OCI-LY3 (cell line): ENCODE measurements at regions not wholly inside any gene's neighbourhood (a gene's known extent, or its start where the extent isn't known, plus 50 kb on each side); places are given as distances from the start of the nearest gene placed in this dataset.

Source experiments
- H2AFZ ChIP-seq: fragments of 200-600, 300-600 bp; shearing (Covaris generic); 2 replicates; pipeline ENCODE4 v1.6.0; 2014; ENCODE audit warnings: antibody characterized with exemption, low read depth, low read length
- H3K27ac ChIP-seq: fragments of 200-600, 300-600 bp; sonication (generic); 2 replicates; pipeline ENCODE4 v1.5.1; 2014; ENCODE audit warnings: mild to moderate bottlenecking, low read length, moderate library complexity, mixed read lengths
- H3K27me3 ChIP-seq: fragments of 200-600, 300-600 bp; sonication (generic); 2 replicates; pipeline ENCODE4 v1.6.1; 2014; ENCODE audit warnings: low read depth, low read length, mixed read lengths
- H3K36me3 ChIP-seq: fragments of 200-600, 300-600 bp; sonication (generic); replicated peaks from 2 replicates; pipeline ENCODE3; 2014; ENCODE audit warnings: low read depth, low read length, mixed read lengths
- H3K4me1 ChIP-seq: fragments of 300-600, 200-600 bp; sonication (generic); 2 replicates; pipeline ENCODE4 v1.6.1; 2014; ENCODE audit warnings: low read length, mixed read lengths
- H3K4me2 ChIP-seq: fragments of 200-600, 300-600 bp; sonication (generic); 2 replicates; pipeline ENCODE4 v1.6.1; 2014; ENCODE audit warnings: low read length, mixed read lengths
- H3K4me3 ChIP-seq: fragments of 300-600, 200-600 bp; sonication (generic); 2 replicates; pipeline ENCODE4 v1.5.1; 2014; ENCODE audit warnings: antibody characterized with exemption, mild to moderate bottlenecking, low read length, moderate library complexity
- H3K79me2 ChIP-seq: fragments of 300-600, 200-600 bp; shearing (Covaris generic); 2 replicates; pipeline ENCODE4 v1.6.1; 2014; ENCODE audit warnings: mild to moderate bottlenecking, low read length, mixed read lengths
- H3K9ac ChIP-seq: fragments of 300-600, 200-600 bp; shearing (Covaris generic); 2 replicates; pipeline ENCODE4 v1.6.0; 2014; ENCODE audit warnings: mild to moderate bottlenecking, low read length, moderate library complexity
- H3K9me3 ChIP-seq: fragments of 200-600, 300-600 bp; shearing (Covaris generic); 2 replicates; pipeline ENCODE4 v1.6.1; 2014; ENCODE audit warnings: low read length, mixed read lengths; ENCODE audit not compliant: insufficient read depth
- H4K20me1 ChIP-seq: fragments of 200-600, 300-600 bp; sonication (generic); 2 replicates; pipeline ENCODE4 v1.6.1; 2016; ENCODE audit warnings: low read length, mixed read lengths; ENCODE audit not compliant: insufficient read depth
- CTCF ChIP-seq: fragments of 200-600, 300-600 bp; sonication (generic); IDR thresholded peaks from 2 replicates; pipeline ENCODE4 v1.5.1; 2014; ENCODE audit warnings: antibody characterized with exemption, low read length, low read depth
- EZH2phosphoT487 ChIP-seq: fragments of 200-600 bp; shearing (Covaris generic); IDR thresholded peaks from 2 replicates; pipeline ENCODE4 v1.6.1; 2018; ENCODE audit warnings: antibody characterized with exemption, mixed run types, low read depth

- Histone ChIP-seq H3K4me2 (no peak overlapping the region), H3K9ac (no peak overlapping the region), H4K20me1 (no peaks in the 10 kb centered on the region), H3K9me3 (no peaks in the 10 kb centered on the region), H3K79me2 (no peaks in the 10 kb centered on the region), H3K36me3 (no peaks in the 10 kb centered on the region), H3K4me3 (no peak overlapping the region), H3K27me3 (no peaks in the 10 kb centered on the region), H3K27ac (no peak overlapping the region), H2AFZ (no peak overlapping the region), H3K4me1 (no peaks in the 10 kb centered on the region)
- TF ChIP-seq EZH2phosphoT487 (no peak), CTCF (no peak)
Measured at GRCh38 chr10:125399289-125399688, 238.9 kb upstream of the CTBP2 start.

GRCh38 chr10:125398270-125398669 is 237.9 kb upstream of the CTBP2 start:
- H3K4me3 ChIP-seq, result no peak overlapping the region
- no peaks in the 10 kb centered on the region for H4K20me1 ChIP-seq
- H3K36me3 ChIP-seq, result no peaks in the 10 kb centered on the region
- H3K4me2 ChIP-seq, result no peak overlapping the region
- no peak overlapping the region for H3K9ac ChIP-seq
- no peaks in the 10 kb centered on the region for H3K27me3 ChIP-seq
- H3K79me2 ChIP-seq, result no peaks in the 10 kb centered on the region
- H3K9me3 ChIP-seq, result no peaks in the 10 kb centered on the region
- TF ChIP-seq EZH2phosphoT487 (no peak), CTCF (no peak)
- H3K27ac ChIP-seq, result no peak overlapping the region
- H2AFZ ChIP-seq, result no peak overlapping the region
- H3K4me1 ChIP-seq, result no peaks in the 10 kb centered on the region

GRCh38 chr10:125397608-125398007 is 237.2 kb upstream of the CTBP2 start:
- Histone ChIP-seq H3K9me3 (no peaks in the 10 kb centered on the region), H4K20me1 (no peaks in the 10 kb centered on the region), H2AFZ (no peak overlapping the region), H3K27me3 (no peaks in the 10 kb centered on the region), H3K4me2 (no peak overlapping the region), H3K79me2 (no peaks in the 10 kb centered on the region), H3K4me3 (no peak overlapping the region), H3K27ac (no peak overlapping the region), H3K4me1 (no peaks in the 10 kb centered on the region), H3K36me3 (no peaks in the 10 kb centered on the region), H3K9ac (no peak overlapping the region)
- TF ChIP-seq EZH2phosphoT487 (no peak), CTCF (no peak)

- Histone ChIP-seq H3K79me2 (no peaks in the 10 kb centered on the region), H3K4me3 (no peak overlapping the region), H4K20me1 (no peaks in the 10 kb centered on the region), H3K36me3 (no peaks in the 10 kb centered on the region), H3K9ac (no peak overlapping the region), H3K9me3 (no peaks in the 10 kb centered on the region), H3K27ac (no peak overlapping the region), H3K4me1 (no peaks in the 10 kb centered on the region), H3K4me2 (no peak overlapping the region), H3K27me3 (no peaks in the 10 kb centered on the region), H2AFZ (no peak overlapping the region)
- TF ChIP-seq CTCF (no peak), EZH2phosphoT487 (no peak)
Measured at GRCh38 chr10:125396676-125397075, 236.3 kb upstream of the CTBP2 start.
